ENCODE measurements at regions not wholly inside any gene's neighbourhood (a gene's known extent, or its start where the extent isn't known, plus 50 kb on each side); places are given as distances from the start of the nearest gene placed in this dataset.

DNA sequence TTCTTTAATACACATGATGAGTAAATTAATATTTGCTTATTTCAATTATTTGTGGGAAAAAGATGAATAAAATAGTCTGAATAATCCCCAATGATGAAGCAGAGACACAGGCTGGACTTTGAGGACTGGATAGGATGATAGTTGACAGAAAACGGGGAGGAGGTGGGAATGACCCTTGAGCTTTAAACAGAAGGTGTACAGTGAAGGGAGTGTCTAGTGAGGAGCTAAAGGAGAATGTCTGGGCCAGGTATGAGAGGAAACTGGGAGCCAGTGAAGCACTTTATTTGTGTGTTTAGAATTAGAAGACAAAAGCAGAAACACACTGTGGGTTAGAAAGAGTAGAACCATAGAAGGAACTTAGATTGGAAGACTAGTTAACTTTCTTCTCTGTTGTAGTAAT is 230.4 kb upstream of the CA10 start:
- no CpG with 5 or more reads among the region's 1 CpG for WGBS, 2 experiments (ENCODE audit: extremely low coverage in 2 of 2, insufficient read length in 1 of 2)
- DNase-seq = no peak
- Histone ChIP-seq H3K27ac (ENCODE audit: insufficient read depth, low read length) (no peak overlapping the region), H3K27me3 (ENCODE audit: control insufficient read depth, insufficient read depth, low read length) (no peaks in the 10 kb centered on the region), H2AK9ac (replicated peaks; ENCODE audit: low read depth, low read length, poor library complexity) (no peak overlapping the region), H2AFZ (replicated peaks; ENCODE audit: low read length, poor library complexity) (no peak overlapping the region), H3K4me3 (ENCODE audit: insufficient read depth, low read depth, low read length) (no peak overlapping the region), H4K91ac (ENCODE audit: insufficient read depth, low read depth, low read length) (no peak overlapping the region), H3K18ac (ENCODE audit: low read depth, low read length) (no peak overlapping the region), H3K9me3 (ENCODE audit: control insufficient read depth, insufficient read depth, low read length) (peaks cover 17% of the 10 kb centered on the region), H3K4me2 (ENCODE audit: low read depth, low read length) (no peak overlapping the region), H3K9ac (ENCODE audit: low read depth, low read length) (no peak overlapping the region), H2BK5ac (ENCODE audit: low read depth, low read length, poor library complexity, severe bottlenecking) (no peak overlapping the region), H2BK15ac (ENCODE audit: low read depth, low read length) (no peak overlapping the region), H3K79me1 (ENCODE audit: low read depth in 1 of 2, low read length in 2 of 2) (no peaks in the 10 kb centered on the region), H3K56ac (ENCODE audit: extremely low read depth, insufficient read depth, low read length) (no peak overlapping the region), H2AK5ac (ENCODE audit: low read depth, low read length) (no peak overlapping the region), H3K14ac (replicated peaks; ENCODE audit: low read depth, low read length) (no peak overlapping the region), H3K4me1 (ENCODE audit: control insufficient read depth, insufficient read depth, low read length) (no peaks in the 10 kb centered on the region), H3K9me1 (ENCODE audit: insufficient read depth, low read length) (no peaks in the 10 kb centered on the region), H4K20me1 (ENCODE audit: insufficient read depth, low read length) (no peaks in the 10 kb centered on the region), H3K36me3 (ENCODE audit: control insufficient read depth, insufficient read depth, low read length) (no peaks in the 10 kb centered on the region), H3K23ac (ENCODE audit: low read depth, low read length) (no peak overlapping the region), H2BK20ac (ENCODE audit: low read depth, low read length) (no peak overlapping the region), H4K8ac (ENCODE audit: low read depth in 2 of 2, low read length in 2 of 2) (no peak overlapping the region), H4K5ac (ENCODE audit: low read depth, low read length) (no peak overlapping the region), H3K4ac (ENCODE audit: low read depth, low read length) (no peak overlapping the region), H2BK120ac (ENCODE audit: low read depth, low read length) (no peak overlapping the region)
- in situ Hi-C loops (cut with MboI; ENCODE audit: low sequenced_read_pairs) (no loop called here), dilution Hi-C loops (cut with HindIII; ENCODE audit: low sequenced_read_pairs, unreplicated experiment) (no loop called here), intact Hi-C loops (cut with micrococcal nuclease) (no loop called here)
- TF ChIP-seq MAFK (IDR thresholded peaks at IDR 0.05; ENCODE audit: low read depth, low read length) (no peak), NFE2L2 (IDR thresholded peaks at IDR 0.05; ENCODE audit: low read depth, low read length) (no peak), MXI1 (IDR thresholded peaks at IDR 0.05; ENCODE audit: borderline replicate concordance, low read depth, low read length) (no peak), CEBPB (IDR thresholded peaks at IDR 0.05; ENCODE audit: low read depth, low read length) (no peak), MAZ (IDR thresholded peaks at IDR 0.05; ENCODE audit: borderline replicate concordance, low read depth, low read length) (no peak), FOS (IDR thresholded peaks at IDR 0.05; ENCODE audit: low read depth, low read length) (no peak), SMC3 (IDR thresholded peaks at IDR 0.05; ENCODE audit: low read depth, low read length) (no peak), BHLHE40 (IDR thresholded peaks at IDR 0.05; ENCODE audit: low read depth, low read length) (no peak)
- ChIA-PET POLR2A (ENCODE audit: unreplicated experiment) (no interaction called here), CTCF (no interaction called here)
- no peak for ATAC-seq (ENCODE audit: low read depth)
- BruUV-seq (replicated peaks) = no TSS peak

All from IMR-90 (cell line).